ENCODE measurements at regions not wholly inside any gene's neighbourhood (a gene's known extent, or its start where the extent isn't known, plus 50 kb on each side); places are given as distances from the start of the nearest gene placed in this dataset.

DNA sequence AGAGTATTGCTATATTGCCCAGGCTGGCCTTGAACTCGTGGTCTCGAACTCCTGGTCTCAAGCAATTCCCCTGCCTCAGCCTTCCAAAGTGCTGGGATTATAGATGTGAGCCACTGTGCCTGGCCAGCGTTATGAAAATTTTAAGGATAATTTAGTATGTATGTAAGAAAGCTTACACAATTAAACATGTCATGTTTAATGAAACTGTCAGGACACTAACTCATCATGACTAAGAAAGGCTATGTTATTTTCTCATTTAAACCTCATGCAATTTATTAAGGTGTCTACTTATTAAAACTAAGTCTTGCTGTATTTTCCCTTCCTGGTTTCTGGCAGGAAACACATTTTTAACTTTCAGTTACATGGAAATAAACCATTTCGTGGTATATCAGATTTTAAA is 106.8 kb upstream of the ATP10A start:
- no peak for TF ChIP-seq POLR2A (IDR thresholded peaks at IDR 0.05)
- TF ChIP-seq, protein P1, sequence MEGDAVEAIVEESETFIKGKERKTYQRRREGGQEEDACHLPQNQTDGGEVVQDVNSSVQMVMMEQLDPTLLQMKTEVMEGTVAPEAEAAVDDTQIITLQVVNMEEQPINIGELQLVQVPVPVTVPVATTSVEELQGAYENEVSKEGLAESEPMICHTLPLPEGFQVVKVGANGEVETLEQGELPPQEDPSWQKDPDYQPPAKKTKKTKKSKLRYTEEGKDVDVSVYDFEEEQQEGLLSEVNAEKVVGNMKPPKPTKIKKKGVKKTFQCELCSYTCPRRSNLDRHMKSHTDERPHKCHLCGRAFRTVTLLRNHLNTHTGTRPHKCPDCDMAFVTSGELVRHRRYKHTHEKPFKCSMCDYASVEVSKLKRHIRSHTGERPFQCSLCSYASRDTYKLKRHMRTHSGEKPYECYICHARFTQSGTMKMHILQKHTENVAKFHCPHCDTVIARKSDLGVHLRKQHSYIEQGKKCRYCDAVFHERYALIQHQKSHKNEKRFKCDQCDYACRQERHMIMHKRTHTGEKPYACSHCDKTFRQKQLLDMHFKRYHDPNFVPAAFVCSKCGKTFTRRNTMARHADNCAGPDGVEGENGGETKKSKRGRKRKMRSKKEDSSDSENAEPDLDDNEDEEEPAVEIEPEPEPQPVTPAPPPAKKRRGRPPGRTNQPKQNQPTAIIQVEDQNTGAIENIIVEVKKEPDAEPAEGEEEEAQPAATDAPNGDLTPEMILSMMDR (IDR thresholded peaks at IDR 0.05): no peak
